ENCODE measurements at regions not wholly inside any gene's neighbourhood (a gene's known extent, or its start where the extent isn't known, plus 50 kb on each side); places are given as distances from the start of the nearest gene placed in this dataset.
A peak's percentile ranks its signal among the peaks of the same experiment; 100 is the strongest.
"Not testable (repeated sequence)": the region's sequence is repeated elsewhere in the genome, so short reads cannot be mapped to it uniquely, and the experiment has no call there.

DNA sequence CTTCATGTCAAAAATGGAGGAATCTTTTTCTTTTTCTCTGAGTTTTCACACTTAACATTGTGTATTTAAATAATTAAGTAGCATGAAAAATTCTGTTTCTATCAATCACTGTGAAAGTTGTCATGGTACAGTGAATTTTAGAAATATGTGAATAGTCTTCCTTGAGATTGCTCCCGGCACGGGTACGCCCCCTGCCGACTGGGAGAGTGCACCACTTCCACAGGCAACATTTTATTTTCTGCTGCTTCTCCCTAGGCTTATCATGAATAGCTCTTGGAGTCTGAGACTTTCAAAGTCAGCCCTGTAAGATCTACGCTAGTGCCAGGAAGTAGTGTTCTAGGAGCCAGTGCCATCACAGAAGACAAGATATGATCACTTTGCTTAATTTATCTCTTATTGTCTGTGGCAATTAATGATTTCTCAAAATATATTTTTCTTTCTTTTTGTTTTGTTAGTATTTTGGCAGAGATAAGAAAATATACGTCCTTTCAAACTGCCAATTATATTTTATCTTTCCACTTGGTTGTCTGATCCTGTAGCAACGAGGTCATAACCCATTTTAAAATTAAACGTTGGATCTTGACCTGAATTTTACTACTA is 763.8 kb upstream of the AADAT start:
- DNase-seq (ENCODE audit: insufficient read length, low spot score) (peak; percentile 1), FAIRE-seq (no peak)
- no peak for TF ChIP-seq POLR2A (IDR thresholded peaks at IDR 0.05; ENCODE audit: low read depth, low read length)

DNA sequence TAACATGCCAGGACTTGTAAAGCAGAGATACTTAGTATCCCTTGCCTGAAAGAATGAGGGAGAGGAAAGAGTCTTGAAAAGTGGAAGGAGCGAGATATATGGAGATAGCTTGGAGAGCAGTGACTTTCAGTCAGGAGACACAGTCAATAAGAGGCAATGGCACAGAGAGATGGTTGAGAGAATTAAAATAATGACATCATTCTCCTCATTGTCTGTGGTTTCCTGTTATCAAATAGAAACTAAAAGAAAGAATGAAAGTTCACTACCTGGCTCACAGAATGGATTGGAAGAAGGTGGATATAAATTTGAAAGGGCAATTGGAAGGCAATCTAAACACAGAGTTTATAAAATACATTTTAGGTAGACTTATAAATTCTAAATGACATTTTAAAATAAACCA is 760.2 kb upstream of the AADAT start:
- TF ChIP-seq POLR2A (IDR thresholded peaks at IDR 0.05; ENCODE audit: low read depth, low read length) = no peak
- no peak for DNase-seq (ENCODE audit: insufficient read length, low spot score)
- FAIRE-seq = no peak

DNA sequence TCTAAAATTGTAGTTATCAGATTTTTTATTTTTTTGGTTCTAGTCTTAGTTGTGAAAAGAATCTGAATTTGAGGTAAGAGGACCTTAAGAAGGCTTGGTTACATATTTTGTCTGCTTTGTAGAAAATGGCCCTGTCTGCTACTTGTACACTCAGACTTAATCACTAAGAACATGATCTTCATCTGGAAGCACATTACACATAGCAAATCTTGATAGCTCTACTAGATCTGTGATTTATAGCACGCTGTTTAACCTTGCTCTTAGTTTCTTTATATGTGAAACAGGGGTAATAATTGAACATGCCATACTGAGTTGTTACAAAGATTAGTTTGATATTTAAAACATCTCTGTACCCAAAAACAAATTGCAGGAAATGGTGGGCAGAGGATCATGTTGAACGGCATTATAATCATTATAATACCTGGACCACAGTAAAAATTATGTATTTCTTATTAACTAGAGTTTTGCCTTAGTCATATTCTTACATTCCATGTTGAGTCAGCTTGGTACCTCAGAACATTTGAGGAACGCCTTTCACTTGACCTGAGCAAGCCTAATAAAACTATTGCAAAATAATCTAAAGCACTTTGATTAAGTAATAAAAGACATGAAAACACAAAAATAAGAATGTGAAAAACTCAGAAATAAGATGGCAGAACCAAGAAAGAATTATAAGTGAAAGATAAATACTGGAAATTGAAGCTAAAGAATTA is 738.0 kb upstream of the AADAT start:
- no peak for TF ChIP-seq POLR2A (IDR thresholded peaks at IDR 0.05; ENCODE audit: low read depth, low read length)
- no peak for FAIRE-seq
- no peak for DNase-seq (ENCODE audit: insufficient read length, low spot score)

DNA sequence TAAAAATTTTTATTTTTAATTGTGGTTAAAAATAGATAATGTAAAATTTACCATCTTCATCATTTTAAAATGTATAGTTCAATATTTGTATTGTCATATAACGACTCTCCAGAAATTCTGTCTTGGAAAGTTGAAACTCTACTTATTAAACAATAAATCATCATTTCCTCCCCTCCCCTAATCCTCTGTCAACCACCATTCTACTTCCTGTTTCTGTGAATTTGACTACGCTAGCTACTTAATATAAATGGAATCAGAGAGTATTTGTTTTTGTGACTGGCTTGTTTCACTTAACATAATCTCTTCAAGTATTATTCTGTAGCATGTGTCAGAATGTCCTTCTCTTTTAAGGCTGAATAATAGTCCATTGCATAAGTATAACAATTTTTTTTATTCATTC is 729.0 kb upstream of the AADAT start:
- DNase-seq (ENCODE audit: insufficient read length, low spot score) (no peak), FAIRE-seq (no peak)
- TF ChIP-seq POLR2A (IDR thresholded peaks at IDR 0.05; ENCODE audit: low read depth, low read length) = no peak

DNA sequence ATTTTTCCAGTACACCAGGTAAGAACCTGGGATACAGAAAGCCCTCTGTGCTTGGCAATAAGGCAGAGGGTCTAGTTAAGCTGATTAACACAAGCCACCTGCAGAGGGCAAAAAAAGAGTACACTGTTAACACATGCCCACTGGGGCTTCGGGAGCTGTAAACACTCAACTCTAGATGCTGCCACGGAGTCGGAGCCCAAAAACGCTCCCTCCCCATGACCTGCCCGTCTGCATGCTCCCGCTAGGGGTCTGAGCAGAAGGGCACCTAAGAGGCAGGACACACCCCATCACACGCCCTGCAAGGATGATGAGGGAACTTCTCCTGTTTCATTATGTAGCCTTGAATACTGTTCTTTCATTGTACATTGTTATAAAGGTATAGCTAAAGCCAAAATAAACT is 715.6 kb upstream of the AADAT start:
- no peak for DNase-seq (ENCODE audit: insufficient read length, low spot score)
- no peak for TF ChIP-seq POLR2A (IDR thresholded peaks at IDR 0.05; ENCODE audit: low read depth, low read length)
- FAIRE-seq = no peak

DNA sequence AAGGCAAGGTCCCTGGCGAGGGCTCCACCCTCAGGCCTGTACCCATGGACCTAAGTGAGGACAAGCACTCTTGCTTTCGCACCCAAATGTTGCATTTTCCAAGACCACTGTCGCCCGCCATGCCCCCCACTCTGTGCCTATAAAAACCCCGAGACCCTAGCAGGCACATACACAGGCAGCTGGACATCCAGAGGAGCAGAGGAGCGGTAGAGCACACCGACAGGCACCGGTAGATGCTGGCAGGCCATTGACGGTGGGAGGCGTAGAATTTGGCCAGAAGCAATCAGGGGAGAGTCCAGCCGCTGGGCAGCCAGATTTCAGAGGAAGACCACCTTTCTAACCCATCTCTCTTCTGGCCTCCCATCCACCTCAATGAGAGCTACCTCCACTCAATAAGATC is 715.2 kb upstream of the AADAT start:
- FAIRE-seq = no peak
- DNase-seq (ENCODE audit: insufficient read length, low spot score) = no peak
- no peak for TF ChIP-seq POLR2A (IDR thresholded peaks at IDR 0.05; ENCODE audit: low read depth, low read length)

DNA sequence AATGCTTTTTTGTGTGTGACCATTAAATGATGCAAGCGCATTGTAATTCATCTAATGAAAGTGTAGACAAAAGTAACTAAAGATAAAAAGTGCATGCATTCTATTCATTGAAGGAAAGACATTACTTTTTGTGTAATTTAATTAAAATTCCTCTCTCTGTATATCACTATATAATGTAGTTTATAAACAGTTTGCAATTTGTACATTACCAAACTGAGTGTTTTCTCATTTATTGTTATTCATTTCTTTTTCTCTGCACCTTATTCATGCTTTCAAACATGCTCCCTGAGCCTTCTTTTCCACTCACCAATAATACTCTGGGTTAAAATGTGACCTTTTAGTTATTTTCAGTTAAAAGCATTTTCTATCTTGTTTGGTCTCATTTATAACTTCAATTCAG is 713.7 kb upstream of the AADAT start:
- FAIRE-seq (no peak), DNase-seq (ENCODE audit: insufficient read length, low spot score) (no peak)
- TF ChIP-seq POLR2A (IDR thresholded peaks at IDR 0.05; ENCODE audit: low read depth, low read length) = no peak

DNA sequence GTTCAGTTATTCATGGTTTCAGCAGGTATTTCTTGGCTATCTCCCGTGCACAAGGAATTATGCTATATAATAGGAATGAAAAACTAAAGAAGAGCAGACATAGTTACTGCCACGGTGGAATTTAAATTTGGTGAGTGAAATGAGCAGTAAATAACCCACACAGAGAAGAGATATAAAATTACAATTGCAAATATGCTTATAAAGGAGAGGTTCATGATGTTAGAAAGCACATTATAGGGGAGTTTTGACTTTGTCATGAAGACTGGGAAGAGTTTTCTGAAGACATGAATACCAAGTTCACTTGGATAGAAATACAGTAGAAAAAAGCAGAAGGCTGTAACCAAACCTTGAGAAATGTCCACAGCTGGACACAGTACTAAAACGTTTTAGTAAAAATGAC is 712.0 kb upstream of the AADAT start:
- DNase-seq (ENCODE audit: insufficient read length, low spot score) (no peak), FAIRE-seq (no peak)
- TF ChIP-seq POLR2A (IDR thresholded peaks at IDR 0.05; ENCODE audit: low read depth, low read length) = no peak

DNA sequence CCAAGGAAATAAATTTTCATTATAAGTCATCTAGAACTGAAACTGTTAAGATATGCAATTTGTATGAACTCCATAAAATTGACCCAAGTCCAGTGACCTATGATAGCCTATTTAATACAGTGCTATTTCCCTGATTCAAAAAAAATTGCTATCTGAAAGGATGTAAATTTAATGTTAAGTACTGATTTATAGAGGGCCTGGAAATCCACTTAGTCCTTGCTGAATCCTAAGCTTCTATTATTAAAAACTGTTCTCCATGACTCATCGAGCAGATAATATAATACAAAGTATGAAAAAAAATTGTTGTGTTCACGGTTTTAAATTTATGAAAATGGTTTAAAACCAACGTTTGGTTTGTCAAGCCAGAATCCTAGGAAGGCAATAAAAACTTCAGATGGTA is 704.8 kb upstream of the AADAT start:
- no peak for TF ChIP-seq POLR2A (IDR thresholded peaks at IDR 0.05; ENCODE audit: low read depth, low read length)
- DNase-seq (ENCODE audit: insufficient read length, low spot score) = no peak
- no peak for FAIRE-seq

DNA sequence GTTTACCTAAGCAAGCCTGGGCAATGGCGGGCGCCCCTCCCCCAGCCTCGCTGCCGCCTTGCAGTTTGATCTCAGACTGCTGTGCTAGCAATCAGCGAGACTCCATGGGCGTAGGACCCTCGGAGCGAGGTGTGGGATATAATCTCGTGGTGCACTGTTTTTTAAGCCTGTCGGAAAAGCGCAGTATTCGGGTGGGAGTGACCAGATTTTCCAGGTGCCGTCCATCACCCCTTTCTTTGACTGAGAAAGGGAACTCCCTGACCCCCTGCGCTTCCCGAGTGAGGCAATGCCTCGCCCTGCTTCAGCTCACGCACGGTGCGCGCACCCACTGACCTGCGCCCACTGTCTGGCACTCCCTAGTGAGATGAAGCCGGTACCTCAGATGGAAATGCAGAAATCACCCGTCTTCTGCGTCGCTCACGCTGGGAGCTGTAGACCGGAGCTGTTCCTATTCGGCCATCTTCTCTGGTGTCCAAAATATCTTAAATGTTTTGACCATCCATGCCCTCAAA is 698.8 kb upstream of the AADAT start:
- FAIRE-seq; DNase-seq (ENCODE audit: insufficient read length, low spot score): not testable (repeated sequence)

DNA sequence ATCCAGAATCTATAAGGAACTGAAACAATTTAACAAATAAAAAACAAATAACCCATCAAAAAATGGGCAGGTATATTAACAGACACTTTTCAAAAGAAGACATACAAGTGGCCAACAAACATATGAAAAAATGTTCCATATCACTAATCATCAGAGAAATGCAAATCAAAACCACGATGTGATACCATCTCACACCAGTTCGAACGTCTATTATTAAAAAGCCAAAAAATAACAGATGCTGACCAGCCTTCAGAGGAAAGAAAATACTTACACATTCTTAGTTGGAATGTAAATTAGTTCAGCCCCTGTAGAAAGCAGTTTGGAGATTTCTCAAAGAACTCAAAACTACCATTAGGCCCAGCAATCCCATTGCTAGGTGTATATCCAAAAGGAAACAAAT is 687.9 kb upstream of the AADAT start:
- DNase-seq (ENCODE audit: insufficient read length, low spot score) (no peak), FAIRE-seq (no peak)
- no peak for TF ChIP-seq POLR2A (IDR thresholded peaks at IDR 0.05; ENCODE audit: low read depth, low read length)

DNA sequence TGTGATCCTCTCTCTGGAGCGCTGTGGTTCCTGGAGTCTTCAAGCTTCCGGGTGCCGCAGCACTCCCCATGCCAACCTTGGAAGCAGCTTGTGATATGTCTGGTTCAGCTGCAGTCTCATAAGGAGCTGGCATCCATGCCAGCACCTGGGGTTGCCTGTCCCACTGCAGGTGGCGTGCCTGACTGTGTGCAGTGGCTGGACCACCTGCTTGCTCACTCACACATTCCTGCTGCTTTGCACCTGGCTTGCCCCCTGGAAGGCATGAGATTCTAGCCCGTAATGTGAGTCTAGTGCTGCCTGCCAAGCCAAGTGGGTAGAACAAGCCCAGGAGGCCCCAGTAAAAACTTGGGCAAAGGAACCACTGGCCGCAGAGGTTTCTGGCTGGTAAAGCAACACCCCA is 687.2 kb upstream of the AADAT start:
- DNase-seq (ENCODE audit: insufficient read length, low spot score) (no peak), FAIRE-seq (no peak)
- TF ChIP-seq POLR2A (IDR thresholded peaks at IDR 0.05; ENCODE audit: low read depth, low read length) = no peak

DNA sequence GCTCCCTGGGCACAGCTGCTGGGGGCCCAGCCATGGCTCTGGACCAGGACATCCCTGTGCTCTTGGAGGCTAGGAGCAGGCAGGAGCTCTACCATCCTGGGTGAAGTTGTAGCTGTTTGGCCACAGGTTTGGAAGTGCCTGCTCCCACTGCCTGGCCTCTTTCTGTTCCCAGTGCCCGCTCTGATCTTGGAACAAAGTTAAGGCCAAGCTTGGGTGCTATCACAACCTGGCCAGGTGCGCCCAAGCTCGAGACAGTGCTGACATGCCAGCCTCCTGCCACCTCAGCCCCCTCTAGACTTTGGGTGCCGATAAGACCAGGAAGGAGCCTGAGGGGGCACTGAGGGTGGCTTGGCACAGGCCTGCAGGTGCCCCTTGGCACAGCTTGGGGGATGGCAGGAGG is 686.1 kb upstream of the AADAT start:
- FAIRE-seq = no peak

DNA sequence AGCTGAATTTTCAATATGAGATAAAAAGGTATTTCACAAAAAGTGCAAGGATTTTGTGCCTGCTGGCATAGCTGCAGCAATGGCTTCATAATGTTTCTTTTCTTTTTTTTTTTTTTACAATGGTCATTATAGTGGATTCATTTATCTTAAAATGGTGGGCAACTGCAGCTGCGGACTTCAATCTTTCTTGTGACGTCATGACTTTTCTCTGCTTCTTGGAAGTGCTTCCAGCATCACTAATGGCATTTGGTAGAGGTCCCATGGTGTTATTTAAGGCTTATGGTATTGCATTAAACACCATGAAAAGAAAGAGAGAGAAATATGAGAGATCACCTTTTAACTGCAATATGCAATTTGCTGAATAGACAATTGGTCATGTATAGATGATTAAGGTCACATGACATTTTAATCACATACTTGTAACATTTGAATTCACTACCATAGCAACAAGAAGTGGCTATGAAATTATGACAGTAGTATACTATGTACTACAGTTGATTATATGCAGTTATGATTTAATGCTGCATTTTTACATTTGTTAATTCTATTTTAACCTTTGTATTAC is 684.0 kb upstream of the AADAT start:
- DNase-seq (ENCODE audit: insufficient read length, low spot score) = no peak
- no peak for TF ChIP-seq POLR2A (IDR thresholded peaks at IDR 0.05; ENCODE audit: low read depth, low read length)
- no peak for FAIRE-seq

More for the DNA sequence above, 686.1 kb upstream of the AADAT start:
- DNase-seq (ENCODE audit: insufficient read length, low spot score) = no peak
- no peak for TF ChIP-seq POLR2A (IDR thresholded peaks at IDR 0.05; ENCODE audit: low read depth, low read length)

DNA sequence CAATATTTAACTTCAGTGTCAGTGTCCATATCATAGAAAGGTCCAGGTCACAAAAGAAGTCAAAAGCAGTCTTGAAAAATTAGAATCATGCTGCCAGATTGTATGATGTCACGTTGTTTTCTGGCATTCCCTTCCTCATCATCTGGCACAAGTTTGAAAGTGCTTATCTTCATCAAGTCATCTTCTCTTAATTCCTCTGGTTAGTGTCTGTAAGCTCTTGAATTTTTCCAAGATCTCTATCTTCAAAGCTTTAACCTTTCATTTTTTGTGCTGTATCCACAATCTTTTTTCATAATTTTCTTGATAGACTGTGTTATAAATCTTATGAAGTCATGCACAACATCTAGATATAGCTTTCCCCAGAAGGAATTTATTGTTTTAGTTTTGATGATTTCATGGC is 682.7 kb upstream of the AADAT start:
- DNase-seq (ENCODE audit: insufficient read length, low spot score) (no peak), FAIRE-seq (no peak)
- no peak for TF ChIP-seq POLR2A (IDR thresholded peaks at IDR 0.05; ENCODE audit: low read depth, low read length)
